Stimulated activated CD4-positive, alpha-beta T cell treated with anti-CD3 and anti-CD28 coated beads, Interleukin-1b, Interleukin-23, amount 100 ng/mL, for 24 hours (primary cell): ENCODE measurements at regions not wholly inside any gene's neighbourhood (a gene's known extent, or its start where the extent isn't known, plus 50 kb on each side); places are given as distances from the start of the nearest gene placed in this dataset.
"Not testable (repeated sequence)": the region's sequence is repeated elsewhere in the genome, so short reads cannot be mapped to it uniquely, and the experiment has no call there.

Experiments
- DNase-seq, 4 experiments: peaks; one replicate each; pipeline ENCODE4 v3.0.0-alpha.2; 2020; ENCODE audit warnings: low read depth in 4 of 4, low spot score in 1 of 4

DNA sequence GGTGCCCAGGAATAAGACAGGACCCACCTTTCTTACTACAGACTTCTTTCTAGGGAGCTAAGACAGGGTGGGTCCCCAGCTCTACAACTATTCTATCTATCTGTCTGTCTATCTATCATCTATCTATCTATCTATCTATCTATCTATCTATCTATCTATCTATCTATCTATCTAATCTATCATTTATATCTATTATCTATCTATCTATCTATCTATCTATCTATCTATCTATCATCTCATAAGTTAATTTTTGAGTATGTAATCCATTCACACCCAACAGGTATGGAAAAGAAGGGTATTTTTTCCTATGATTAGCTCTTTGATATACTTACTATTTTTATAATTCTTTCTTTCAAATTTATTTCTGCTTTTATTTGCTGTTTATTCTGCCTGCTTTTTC is 55.9 kb downstream of the BAMBI start:
- no peak for DNase-seq

DNA sequence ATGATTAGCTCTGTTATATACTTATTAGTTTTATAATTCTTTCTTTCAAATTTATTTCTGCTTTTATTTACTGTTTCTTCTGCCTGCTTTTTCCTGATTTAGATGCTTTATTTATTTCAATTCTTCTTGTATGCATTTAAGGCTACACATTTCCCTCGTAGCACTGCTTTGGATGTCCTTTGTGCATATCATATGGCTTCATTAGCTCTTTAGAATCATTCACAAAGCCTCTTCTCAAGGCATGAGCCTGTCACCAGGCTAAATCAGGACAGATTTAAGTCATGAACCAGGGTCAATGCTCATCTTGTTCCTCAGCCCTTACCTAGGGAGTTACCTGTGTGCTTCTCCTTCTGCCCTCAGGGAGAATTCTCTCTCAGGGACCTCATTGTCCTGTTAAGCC is 56.3 kb downstream of the BAMBI start:
- DNase-seq = no peak

DNA sequence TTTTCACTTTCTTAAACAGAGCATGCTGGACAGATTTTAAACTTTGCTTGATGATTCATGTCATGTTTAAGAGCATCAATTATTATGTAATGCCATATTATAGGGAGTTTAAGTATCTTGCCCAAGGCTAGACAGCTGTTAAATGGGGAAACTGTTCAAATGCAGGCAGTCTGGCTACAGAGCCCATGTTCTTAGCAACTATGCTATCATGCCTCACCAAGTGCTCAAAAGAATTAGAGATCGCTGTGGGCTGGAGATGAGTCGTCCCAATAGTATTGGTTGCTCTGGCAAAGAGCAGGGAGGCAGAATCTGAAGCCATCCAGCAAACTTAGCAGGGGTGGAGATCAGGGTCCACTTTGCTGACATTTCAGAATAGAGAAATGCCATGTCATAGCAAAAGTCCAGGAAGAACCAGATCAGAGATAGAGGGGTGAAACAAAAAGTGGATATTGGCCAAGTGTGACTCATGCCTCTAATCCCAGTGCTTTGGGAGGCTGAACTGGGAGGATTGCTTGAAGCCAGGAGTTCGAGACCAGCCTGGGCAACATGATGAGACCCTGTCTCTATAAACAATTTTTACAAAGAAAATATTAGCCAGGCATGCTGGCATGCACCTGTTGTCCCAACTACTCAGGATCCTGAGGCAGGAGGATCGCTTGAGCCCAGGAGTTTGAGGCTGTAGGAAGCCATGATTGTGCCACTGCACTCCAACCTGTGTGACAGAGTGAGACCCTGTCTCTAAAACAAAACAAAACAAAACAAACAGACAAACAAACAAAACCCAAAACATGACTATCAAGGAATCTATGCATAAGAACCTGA is 57.8 kb downstream of the BAMBI start:
- DNase-seq = no peak

DNA sequence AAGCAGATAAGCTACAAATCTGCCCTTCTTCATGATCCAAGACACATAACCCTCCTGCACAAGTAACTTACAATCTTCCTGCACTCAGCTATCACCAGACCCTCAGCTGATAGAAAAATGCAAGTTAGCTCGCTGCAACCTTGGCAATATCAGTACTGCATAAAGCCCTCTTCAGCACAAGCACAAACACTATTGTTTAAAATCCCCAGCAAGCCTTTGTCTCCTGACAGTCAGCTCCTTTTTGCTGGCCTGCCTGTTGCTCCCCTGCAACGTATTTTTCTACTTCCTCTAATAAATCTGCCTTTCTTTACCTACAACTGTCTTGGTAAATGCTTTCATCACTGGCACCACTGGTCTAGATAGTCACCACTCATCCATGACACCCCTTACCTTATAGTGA is 59.8 kb downstream of the BAMBI start:
- DNase-seq = no peak

DNA sequence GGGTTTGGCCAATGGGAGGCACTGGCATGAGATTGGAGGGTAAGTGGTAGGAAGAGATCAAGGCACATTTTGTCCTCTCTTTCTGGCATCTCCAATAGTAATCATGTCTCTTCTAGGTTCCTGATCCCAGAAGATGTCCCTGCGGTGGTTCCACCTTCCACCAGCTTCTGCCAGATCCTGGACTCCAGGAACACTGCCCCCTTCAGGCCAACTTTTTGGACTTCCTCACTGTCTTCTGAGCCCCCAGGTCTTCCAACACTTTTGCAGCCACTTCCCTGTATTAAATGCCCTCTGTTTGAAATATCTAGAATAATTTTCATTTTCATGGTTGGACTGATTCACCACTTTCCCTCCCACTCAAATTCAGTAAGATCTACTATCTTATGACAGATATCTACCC is 60.9 kb downstream of the BAMBI start:
- DNase-seq = no peak

DNA sequence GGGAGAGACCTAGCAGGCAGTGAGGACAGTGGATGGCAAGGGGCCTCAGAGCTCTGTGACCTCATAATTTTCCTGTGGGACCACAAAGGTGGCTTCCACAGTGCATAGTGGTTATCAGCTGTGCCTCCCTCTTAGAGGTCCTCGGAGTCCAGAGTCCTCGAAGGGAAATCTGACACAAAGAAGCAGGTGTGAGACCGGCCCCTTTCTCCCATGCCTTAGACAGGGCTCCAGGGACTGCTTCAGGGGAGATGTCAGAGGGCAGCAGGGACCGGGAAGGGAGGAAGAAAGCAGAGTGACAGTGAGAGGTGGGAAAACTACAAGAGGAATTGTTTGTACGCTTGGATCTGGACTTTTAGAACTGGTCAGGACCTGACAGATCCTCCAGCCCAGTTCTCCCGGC is 66.3 kb downstream of the BAMBI start:
- DNase-seq = no peak

DNA sequence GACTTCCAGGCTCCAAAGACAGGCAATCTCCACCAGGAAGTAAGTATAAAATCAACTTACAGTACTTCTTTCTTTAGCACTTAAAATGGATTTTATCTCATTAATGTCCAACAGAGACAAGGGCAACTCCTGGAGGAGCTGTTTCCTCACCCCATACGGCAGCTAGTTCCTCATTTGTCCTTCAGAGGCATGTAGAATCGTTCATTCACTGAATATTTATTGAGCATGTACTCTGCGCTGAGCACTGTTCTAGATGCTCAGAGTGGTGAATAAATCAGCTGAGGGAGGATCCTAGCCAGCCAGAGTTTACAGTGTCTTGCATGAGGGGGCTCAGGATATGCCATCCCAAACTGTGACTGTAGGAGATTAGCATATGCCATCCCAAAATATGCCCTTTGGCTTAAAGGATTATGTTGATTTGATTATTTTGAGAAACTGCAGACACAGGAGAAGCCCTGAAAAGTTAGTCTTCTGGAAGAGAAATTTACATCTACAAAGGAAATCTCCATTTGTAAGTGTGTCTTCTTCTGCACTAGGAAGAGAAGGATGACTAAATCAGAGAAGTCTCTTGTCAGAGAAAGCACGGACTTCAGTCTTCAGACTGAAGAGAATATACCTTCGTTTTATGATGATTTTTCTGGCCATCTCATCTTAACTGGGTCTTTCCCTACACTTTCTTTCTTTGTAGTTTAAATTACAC is 66.9 kb downstream of the BAMBI start:
- no peak for DNase-seq

DNA sequence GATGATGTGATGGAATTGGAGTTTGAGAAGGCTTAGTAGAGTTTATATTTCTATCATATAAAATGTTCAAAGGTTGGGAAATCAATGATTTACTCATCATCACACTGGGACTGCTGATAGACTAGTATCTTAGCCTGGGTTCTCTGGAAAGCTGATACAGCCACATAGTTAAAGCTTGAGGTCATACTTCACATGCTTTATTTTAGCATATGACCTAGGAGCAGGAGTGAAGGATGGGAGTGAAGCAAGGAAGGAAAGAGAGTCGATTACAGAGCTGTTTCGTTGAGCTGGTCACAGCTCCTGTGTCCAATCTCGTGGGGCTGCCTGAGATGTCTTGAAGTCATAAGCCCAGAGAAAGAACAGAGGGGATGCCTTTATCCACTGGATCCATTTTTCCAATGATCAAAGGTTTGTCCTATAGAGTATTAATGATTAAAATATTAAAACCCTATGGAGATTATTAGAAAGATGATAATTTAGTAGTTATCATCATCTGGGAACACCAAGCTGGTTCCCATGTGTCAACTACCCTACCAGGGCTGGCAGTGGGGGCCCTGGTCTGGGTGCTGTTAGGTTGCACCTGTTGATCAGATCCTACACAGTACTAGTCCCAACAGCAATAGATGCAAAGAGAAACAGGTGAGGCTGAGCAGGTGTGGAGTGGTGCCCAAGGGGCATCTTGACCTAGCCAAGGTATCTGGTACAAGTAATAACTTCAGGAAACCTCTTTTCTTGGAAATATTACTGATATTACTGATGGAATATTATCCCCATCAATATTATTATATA is 77.8 kb downstream of the BAMBI start:
- no peak for DNase-seq

DNA sequence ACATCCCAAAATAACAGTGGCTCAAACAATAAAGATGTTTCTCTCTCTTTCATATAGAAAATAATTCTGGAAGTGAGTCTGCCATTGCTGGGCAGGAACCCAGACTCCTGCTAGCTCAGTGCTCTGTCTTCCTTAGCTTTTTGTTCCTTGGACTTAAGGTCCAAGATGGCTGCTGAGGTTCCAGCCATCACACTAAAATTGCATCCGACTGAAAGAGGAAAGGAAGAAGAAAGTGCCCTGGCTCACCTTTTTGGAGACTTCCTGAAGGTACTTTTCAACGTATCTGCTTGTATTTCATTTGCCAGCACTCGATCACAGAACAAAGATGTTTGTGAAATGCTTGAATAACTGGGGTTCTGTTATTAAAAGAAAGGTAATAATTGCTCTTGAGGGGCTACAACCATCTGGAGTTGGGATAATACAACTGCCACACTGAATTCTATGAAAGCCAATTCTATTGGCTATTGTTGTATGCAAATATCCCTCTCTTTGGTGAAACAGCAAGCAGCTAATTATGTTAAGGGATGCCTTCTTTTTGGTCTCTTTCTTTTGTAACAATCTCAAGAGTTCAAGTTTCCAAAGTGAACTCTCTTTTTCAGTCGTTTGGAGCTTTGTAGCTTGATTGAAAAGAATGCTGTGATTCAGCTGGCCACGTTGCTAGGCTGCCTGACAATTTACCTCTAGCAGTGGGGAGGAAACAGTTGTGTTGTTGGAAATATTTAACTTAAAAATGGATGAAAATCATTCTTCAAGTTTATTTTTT is 83.9 kb downstream of the BAMBI start:
- DNase-seq = no peak

DNA sequence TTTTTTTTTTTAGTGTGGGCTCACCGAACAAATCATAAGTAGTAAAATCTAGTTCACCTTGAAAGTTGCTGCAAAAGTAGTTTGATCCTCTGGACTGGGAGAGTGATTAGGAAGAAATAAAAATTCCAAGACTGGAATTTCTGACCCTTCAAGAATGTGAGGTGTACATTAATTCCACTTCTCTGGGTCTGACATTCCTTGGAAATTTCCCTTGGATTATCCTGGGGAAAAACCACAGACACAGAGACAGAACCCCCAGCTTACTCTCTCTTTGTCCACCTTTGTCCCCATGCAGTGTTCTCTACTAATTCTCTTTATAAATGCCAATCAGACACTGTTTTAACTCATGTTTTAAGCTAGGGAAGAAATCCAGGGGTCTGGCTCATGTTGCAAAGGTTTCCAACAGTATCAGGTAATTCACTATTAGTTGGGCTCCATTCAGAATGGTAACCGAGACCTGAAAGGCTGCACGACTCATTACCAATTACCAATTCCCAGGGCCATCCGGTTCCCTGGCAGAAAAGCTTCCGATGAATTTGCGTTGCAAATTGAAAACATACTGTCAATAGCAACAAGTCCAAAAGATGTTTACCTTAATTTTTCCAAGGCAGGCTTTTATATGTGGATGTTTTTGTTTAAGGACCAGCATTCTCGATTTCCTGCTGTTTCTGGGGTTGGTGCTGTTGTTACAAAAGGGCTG is 86.3 kb downstream of the BAMBI start:
- no peak for DNase-seq

DNA sequence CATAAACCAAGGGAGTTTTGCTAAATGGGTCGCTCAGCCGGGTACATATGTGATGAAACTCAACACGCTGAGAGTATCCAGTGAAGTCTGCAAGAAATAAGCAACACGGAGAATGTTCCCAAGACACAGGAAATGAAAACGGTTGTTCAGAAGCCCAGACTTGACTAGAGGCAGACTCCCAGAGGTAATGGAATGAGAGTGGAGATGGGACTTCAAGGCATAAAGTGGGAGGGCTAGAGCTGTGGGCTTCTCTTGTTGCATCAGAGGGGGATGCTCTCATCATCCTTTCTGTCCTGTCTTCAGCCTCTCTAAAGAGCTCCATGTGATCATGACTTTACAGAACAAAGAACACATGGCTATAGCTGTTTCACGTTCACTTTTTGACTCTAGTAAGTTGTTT is 88.3 kb downstream of the BAMBI start:
- DNase-seq = no peak

DNA sequence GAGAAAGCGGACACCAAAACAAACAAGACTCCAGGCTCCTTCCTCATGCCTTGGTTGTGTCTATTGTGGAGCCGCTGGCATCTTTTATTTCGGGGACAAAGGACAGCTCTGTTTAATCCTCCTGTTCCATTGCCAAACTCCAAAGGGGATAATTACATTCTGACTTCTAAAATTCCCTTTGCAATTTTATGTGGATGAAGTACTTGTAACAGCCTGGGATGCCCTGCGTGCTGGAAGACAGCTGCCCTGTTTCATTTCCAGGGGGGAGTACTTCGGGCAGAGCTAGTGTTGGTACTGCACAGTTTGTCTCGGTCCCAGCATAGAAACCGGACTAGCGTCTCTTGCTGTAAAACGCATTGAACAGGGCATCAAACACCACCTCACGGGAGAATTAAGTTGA is 90.9 kb downstream of the BAMBI start:
- DNase-seq = no peak

DNA sequence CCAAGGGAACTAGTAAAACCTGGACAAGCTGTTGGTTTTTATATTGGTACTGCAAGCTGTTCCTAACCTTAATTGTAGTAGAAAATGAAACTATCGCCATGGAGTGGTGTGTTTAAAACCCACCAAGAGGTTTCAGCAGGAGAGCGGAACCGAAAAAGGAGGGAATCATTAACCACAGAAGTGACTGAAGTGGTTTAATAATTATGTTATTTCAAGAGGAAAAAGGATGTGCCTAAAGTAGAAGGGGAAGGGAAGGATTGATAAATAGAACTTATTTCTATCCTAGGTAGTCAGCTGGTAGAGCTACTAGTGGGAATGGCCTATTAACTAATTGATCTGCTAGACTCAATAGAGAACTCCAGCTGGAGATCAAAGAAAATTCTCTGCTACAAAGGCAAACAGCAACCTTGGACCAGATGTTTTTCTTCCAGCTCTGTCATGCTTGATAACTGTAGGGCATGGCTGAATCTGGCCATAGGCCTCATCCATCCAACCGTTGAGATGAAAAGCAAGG is 91.8 kb downstream of the BAMBI start:
- no peak for DNase-seq

DNA sequence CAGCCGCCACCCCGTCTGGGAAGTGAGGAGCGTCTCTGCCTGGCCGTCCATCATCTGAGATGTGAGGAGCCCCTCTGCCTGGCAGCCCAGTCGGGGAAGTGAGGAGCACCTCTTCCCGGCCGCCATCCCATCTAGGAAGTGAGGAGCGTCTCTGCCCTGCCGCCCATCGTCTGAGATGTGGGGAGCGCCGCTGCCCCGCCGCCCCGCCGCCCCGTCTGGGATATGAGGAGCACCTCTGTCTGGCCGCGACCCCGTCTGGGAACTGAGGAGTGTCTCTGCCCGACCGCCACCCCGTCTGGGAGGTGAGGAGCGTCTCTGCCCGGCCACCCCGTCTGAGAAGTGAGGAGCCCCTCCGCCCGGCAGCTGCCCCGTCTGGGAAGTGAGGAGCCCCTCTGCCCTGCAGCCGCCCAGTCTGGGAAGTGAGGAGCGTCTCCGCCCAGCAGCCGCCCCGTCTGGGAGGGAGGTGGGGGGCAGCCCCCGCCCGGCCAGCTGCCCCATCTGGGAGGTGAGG is 94.3 kb downstream of the BAMBI start:
- DNase-seq = not testable (repeated sequence)

DNA sequence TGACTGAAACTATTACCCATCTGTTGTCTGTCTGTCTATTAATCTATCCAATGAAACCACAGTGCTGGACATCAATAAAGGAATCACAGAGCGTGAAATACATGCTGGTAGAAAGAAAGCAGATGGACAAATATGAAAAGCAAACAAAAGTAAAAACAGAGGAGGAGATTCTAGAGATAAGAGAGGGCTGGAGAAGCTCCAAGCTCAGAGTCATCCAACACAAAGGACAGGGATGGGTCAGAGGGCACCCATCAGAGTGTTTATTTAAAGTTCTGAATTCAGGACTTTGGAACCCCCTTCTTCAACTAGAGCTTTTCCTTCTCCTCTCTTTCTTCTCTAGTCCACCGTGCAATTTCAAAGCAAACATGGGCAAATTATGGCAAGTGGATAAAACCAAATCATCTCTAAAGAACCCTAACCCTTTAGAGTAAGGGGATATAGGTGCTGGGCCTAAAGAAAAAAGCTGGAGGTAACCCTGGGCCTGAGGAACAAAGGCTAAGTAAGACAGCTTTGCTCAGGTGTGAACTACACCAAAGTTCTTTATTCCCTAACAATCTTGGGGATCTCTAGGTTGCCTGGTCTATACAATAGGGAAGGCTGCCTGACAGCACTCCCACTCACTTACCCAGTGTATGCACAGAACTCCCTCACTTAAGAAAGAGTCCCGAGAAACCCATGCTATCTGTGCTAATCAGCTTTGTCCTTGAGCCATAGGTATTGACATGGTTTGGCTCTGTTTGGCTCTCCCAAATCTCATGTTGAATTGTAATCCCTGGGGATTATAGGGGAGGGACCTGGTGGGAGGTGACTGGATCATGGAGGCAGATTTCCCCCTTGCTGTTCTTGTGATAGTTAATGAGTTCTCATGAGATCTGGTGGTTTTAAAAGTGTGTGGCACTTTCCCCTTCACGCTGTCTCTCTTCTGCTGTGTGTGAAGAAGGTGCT is 97.0 kb downstream of the BAMBI start:
- DNase-seq = no peak

DNA sequence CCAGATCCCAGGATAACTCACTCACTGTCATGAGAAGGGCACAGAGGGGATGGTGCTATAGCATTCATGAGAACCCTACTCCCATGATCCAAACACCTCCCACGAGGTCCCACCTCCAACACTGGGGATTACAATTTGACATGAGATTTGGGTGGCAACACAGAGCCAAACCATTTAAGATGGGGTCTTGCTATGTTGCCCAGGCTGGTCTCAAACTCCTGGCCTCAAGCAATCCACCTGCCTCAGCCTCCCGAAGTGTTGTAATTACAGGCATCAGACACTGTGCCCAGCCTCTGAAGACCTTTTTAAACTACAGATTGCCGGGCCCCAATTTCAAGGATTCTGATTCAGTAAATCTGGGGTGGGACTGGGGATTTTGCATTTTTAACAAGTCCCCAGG is 98.5 kb downstream of the BAMBI start:
- no peak for DNase-seq

DNA sequence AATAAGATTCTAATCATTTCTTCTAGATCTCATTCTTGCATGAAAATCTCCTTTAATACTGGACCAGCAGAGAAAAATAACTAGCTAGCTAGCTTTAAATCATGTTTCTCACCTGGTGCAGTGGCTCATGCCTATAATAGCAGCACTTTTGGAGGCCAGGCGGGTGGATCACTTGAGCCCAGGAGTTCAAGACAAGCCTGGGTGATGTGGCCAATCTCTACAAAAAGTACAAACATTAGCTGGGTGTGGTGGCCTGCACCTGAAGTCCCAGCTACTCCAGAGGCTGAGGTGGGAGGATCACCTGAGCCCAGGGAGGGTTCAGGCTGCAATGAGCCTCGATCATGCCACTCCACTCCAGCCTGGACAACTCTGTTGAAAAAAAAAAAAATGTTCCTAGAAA is 99.2 kb downstream of the BAMBI start:
- no peak for DNase-seq

DNA sequence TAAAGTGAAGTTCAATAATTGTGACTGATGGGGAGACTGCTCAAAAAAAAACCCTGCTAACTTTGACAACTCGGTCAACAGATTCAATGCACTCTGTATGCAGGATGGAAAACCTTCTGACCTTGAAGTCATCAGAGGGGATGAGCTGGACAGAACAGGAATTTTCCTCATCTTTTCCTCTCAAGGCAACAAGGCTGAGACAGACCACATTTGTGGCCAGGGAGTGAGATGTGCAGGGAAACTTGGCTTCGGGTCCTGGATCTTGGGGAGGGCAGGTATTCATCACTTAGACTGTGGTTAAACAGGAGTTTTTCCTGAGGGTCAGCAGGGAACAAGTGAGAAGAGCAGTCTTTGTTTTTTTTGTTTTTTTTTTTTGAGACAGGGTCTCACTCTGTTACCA is 100.6 kb downstream of the BAMBI start:
- DNase-seq = no peak

DNA sequence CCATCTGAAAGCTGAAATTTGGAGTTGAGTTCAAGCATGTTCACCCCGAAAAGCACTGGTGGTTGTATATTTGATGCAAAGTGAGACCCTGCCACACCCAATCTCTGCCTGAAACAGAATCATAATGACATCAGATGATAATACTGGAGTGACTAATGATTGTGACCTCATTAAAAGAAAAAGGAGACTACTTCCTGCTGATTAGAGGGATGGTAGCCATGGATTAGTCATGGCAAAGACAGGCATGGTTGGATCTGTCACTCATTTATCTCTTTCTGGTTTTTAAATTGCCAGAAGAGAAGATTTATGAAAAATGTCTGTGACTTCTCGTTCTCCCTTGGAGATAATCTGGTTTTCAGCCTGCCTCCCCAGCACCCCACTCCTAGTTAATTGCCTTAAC is 101.2 kb downstream of the BAMBI start:
- DNase-seq = no peak
